HCT116 (cell line): ENCODE measurements at regions not wholly inside any gene's neighbourhood (a gene's known extent, or its start where the extent isn't known, plus 50 kb on each side); places are given as distances from the start of the nearest gene placed in this dataset.

Experiments
- ATAC-seq: fragments of 200-7000 bp; cut with Tn5 transposase; 2 replicates; pipeline ENCODE4 v1.9.1; 2020; ENCODE audit warnings: mild to moderate bottlenecking, moderate library complexity
- BruUV-seq: library from RNA; stranded (reverse); fragments of 400-500 nt; replicated peaks from 2 replicates; lab custom pipeline; 2021; lab: Mats Ljungman, UMichigan
- CTCF ChIA-PET: fragments of 300-600 bp; sonication (Branson Sonifier 250); formaldehyde crosslinking; loops from one replicate; lab custom pipeline; 2021; ENCODE audit warnings: antibody characterized with exemption; lab: Charles Lee
- POLR2A ChIA-PET: fragments of 300-600, 350-600 bp; sonication (Branson Sonifier 250); formaldehyde crosslinking; loops from one replicate; lab custom pipeline; 2021; ENCODE audit warnings: antibody characterized with exemption; lab: Charles Lee
- RAD21 ChIA-PET, 2 experiments: fragments of 300-600 bp; sonication (Branson Sonifier 250); formaldehyde crosslinking; loops; one replicate each; lab custom pipeline; 2023; ENCODE audit warnings: low total read pairs in 2 of 2; ENCODE audit not compliant: uncharacterized antibody in 2 of 2, unreplicated experiment in 2 of 2, low non-redundant PET in 1 of 2; lab: Charles Lee
- DNase-seq: peaks from one replicate; pipeline ENCODE4 v3.0.0-alpha.2; 2010; ENCODE audit warnings: low read depth, low spot score
- H2AFZ ChIP-seq: fragments of 200-600 bp; shearing (Covaris generic), sonication (generic); 2 replicates; pipeline ENCODE4 v1.6.1; 2017; ENCODE audit warnings: low read depth, mixed run types, mixed read lengths, antibody characterized with exemption, low read length; ENCODE audit not compliant: poor library complexity, severe bottlenecking
- H3K27ac ChIP-seq: 2 replicates; pipeline ENCODE4 v1.5.1; 2012; ENCODE audit warnings: low read depth, low read length
- H3K27me3 ChIP-seq: fragments of 200-600 bp; sonication (generic); 2 replicates; pipeline ENCODE4 v1.6.1; 2016; ENCODE audit warnings: mixed run types, low read length, mixed read lengths; ENCODE audit not compliant: insufficient read depth
- H3K36me3 ChIP-seq, 2 experiments: fragments of 200-500 bp in 1 of 2; fragments of 200-600 bp in 1 of 2; sonication (Bioruptor generic) in 1 of 2; sonication (generic) in 1 of 2; 2 replicates each; pipeline versions ENCODE4 v1.5.1 to v1.6.1; 2014 to 2016; ENCODE audit warnings: low read length in 2 of 2, inconsistent platforms in 1 of 2, mixed read lengths in 1 of 2, mixed run types in 1 of 2; ENCODE audit not compliant: insufficient read depth in 2 of 2, control insufficient read depth in 1 of 2
- H3K4me1 ChIP-seq, 2 experiments: fragments of 200-600 bp in 1 of 2; sonication (generic) in 1 of 2; 2 replicates each; pipeline versions ENCODE4 v1.5.1 to v1.6.1; 2012 to 2017; ENCODE audit warnings: low read length in 2 of 2, inconsistent platforms in 1 of 2, mild to moderate bottlenecking in 1 of 2, mixed read lengths in 1 of 2, mixed run types in 1 of 2, moderate library complexity in 1 of 2; ENCODE audit not compliant: insufficient read depth in 2 of 2, control insufficient read depth in 1 of 2
- H3K4me2 ChIP-seq: fragments of 200-600 bp; sonication (generic); 2 replicates; pipeline ENCODE4 v1.6.1; 2017; ENCODE audit warnings: mixed run types, low read length, mixed read lengths
- H3K4me3 ChIP-seq, 2 experiments: fragments of 200-600 bp in 1 of 2; sonication (generic) in 1 of 2; replicated peaks in 1 of 2; 2 replicates each; pipeline ENCODE4 v1.5.1; 2011 to 2016; ENCODE audit warnings: low read length in 2 of 2, control low read depth in 1 of 2, low read depth in 1 of 2, mild to moderate bottlenecking in 1 of 2, mixed read lengths in 1 of 2, mixed run types in 1 of 2
- H3K79me2 ChIP-seq: fragments of 200-600 bp; sonication (generic); 2 replicates; pipeline ENCODE4 v1.6.1; 2017; ENCODE audit warnings: mild to moderate bottlenecking, mixed run types, low read length, moderate library complexity, mixed read lengths; ENCODE audit not compliant: insufficient read depth
- H3K9ac ChIP-seq: fragments of 200-600 bp; sonication (generic); 2 replicates; pipeline ENCODE4 v1.6.1; 2016; ENCODE audit warnings: low read length, mixed read lengths
- H3K9me2 ChIP-seq: fragments of 200-600 bp; sonication (generic), shearing (Covaris generic); 2 replicates; pipeline ENCODE4 v1.6.1; 2017; ENCODE audit warnings: mixed run types, mild to moderate bottlenecking, moderate library complexity; ENCODE audit not compliant: insufficient read depth
- H3K9me3 ChIP-seq, 2 experiments: fragments of 200-500 bp in 1 of 2; fragments of 200-600 bp in 1 of 2; sonication (Bioruptor generic) in 1 of 2; sonication (generic) in 1 of 2; 2 replicates each; pipeline ENCODE4 v1.6.1; 2014 to 2017; ENCODE audit warnings: low read length in 2 of 2, mixed read lengths in 2 of 2, inconsistent platforms in 1 of 2, low read depth in 1 of 2, mild to moderate bottlenecking in 1 of 2, mixed run types in 1 of 2, moderate library complexity in 1 of 2; ENCODE audit not compliant: control insufficient read depth in 1 of 2, insufficient read depth in 1 of 2
- H4K20me1 ChIP-seq: fragments of 200-600 bp; sonication (generic), shearing (Covaris generic); 2 replicates; pipeline ENCODE4 v1.6.1; 2017; ENCODE audit warnings: mixed run types, mild to moderate bottlenecking, moderate library complexity; ENCODE audit not compliant: insufficient read depth
- CEBPB ChIP-seq: IDR thresholded peaks from 2 replicates; pipeline ENCODE4 v1.6.1; 2012; ENCODE audit warnings: low read depth
- EGR1 ChIP-seq: IDR thresholded peaks from 2 replicates; pipeline ENCODE4 v1.6.1; 2012; ENCODE audit warnings: low read depth
- EZH2 ChIP-seq: fragments of 200-600 bp; sonication (generic); IDR thresholded peaks from 2 replicates; pipeline ENCODE4 v1.6.1; 2017; ENCODE audit warnings: antibody characterized with exemption, mixed run types
- POLR2AphosphoS5 ChIP-seq: IDR thresholded peaks from 2 replicates; pipeline ENCODE4 v1.6.1; 2011; ENCODE audit warnings: mild to moderate bottlenecking, low read depth, low read length, moderate library complexity
- RAD21 ChIP-seq: IDR thresholded peaks from 2 replicates; pipeline ENCODE4 v1.6.1; 2012; ENCODE audit warnings: low read depth, mild to moderate bottlenecking
- SP1 ChIP-seq: IDR thresholded peaks from 2 replicates; pipeline ENCODE4 v1.6.1; 2012; ENCODE audit warnings: low read depth
- ZFX ChIP-seq: fragments of 450-650 bp; IDR thresholded peaks from 2 replicates; pipeline ENCODE4 v1.6.1; 2017
- ZNF274 ChIP-seq: fragments of 200-500 bp; sonication (Bioruptor generic); IDR thresholded peaks from 2 replicates; pipeline ENCODE4 v1.6.1; 2014; ENCODE audit warnings: mild to moderate bottlenecking, low read depth, low read length, inconsistent platforms
- intact Hi-C: fragments of 100-400 bp; cut with micrococcal nuclease; formaldehyde crosslinking; loops from 2 replicates; pipeline ENCODE4 v1.10.0; 2022
- TF ChIP-seq, protein P1 (sequence below): IDR thresholded peaks from 2 replicates; pipeline ENCODE4 v1.6.1; 2012
- TF ChIP-seq, protein P2 (sequence below): IDR thresholded peaks from 2 replicates; pipeline ENCODE4 v1.6.1; 2012; ENCODE audit warnings: low read depth
- TF ChIP-seq, protein P3 (sequence below), 3 experiments: fragments of 200-600 bp in 1 of 3; sonication (generic) in 1 of 3; IDR thresholded peaks in 2 of 3; conservative IDR thresholded peaks in 1 of 3; 2 replicates each; pipeline ENCODE4 v1.5.1; 2012 to 2017; ENCODE audit warnings: low read depth in 2 of 3, low read length in 2 of 3, antibody characterized with exemption in 1 of 3, borderline replicate concordance in 1 of 3, control low read depth in 1 of 3, mild to moderate bottlenecking in 1 of 3, mixed read lengths in 1 of 3, mixed run types in 1 of 3, moderate library complexity in 1 of 3; ENCODE audit not compliant: insufficient read depth in 1 of 3

DNA sequence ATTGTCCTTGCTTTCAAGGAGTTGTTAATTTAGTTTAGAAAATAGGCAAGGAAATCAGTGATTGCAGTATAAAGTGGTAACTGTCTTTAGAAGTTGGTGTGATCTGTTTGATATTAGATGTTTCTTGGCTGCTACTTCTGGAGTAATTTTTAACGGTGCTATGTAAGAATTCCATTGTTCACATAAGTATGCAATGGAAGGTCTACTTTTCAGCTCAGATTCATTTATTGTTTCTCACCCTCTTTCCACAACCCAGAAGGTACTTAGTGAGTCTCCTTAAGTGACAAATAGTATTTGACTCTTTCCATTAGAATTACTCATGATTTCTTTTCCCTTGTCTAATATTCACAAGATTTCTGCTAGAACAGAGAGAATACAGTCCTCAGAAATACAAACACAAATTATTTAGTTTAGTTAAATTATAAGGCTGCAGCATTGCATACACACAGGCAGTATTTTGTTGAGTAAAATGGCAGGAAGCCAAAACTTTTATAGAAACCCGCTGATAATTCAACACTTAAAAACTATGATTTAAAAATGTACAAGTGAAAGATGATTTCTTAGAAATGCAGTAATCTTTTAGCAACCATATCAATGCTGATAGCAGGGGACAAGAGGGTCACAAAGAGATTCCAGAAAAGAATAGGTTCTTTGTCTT is 554.3 kb downstream of the CD109 start:
- Histone ChIP-seq H3K9ac (no peak overlapping the region), H3K27me3 (no peaks in the 10 kb centered on the region), H2AFZ (no peak overlapping the region), H3K4me3 (no peak overlapping the region), H3K27ac (no peak overlapping the region), H3K4me1 (no peaks in the 10 kb centered on the region), H3K36me3 (no peaks in the 10 kb centered on the region), H3K4me2 (no peak overlapping the region), H3K9me2 (no peaks in the 10 kb centered on the region), H3K9me3 (no peaks in the 10 kb centered on the region), H4K20me1 (no peaks in the 10 kb centered on the region), H3K79me2 (no peaks in the 10 kb centered on the region)
- TF ChIP-seq ZFX (no peak), CEBPB (no peak), EGR1 (no peak), POLR2AphosphoS5 (no peak)
- TF ChIP-seq, protein P1, sequence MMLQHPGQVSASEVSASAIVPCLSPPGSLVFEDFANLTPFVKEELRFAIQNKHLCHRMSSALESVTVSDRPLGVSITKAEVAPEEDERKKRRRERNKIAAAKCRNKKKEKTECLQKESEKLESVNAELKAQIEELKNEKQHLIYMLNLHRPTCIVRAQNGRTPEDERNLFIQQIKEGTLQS, result no peak
- TF ChIP-seq, protein P2, sequence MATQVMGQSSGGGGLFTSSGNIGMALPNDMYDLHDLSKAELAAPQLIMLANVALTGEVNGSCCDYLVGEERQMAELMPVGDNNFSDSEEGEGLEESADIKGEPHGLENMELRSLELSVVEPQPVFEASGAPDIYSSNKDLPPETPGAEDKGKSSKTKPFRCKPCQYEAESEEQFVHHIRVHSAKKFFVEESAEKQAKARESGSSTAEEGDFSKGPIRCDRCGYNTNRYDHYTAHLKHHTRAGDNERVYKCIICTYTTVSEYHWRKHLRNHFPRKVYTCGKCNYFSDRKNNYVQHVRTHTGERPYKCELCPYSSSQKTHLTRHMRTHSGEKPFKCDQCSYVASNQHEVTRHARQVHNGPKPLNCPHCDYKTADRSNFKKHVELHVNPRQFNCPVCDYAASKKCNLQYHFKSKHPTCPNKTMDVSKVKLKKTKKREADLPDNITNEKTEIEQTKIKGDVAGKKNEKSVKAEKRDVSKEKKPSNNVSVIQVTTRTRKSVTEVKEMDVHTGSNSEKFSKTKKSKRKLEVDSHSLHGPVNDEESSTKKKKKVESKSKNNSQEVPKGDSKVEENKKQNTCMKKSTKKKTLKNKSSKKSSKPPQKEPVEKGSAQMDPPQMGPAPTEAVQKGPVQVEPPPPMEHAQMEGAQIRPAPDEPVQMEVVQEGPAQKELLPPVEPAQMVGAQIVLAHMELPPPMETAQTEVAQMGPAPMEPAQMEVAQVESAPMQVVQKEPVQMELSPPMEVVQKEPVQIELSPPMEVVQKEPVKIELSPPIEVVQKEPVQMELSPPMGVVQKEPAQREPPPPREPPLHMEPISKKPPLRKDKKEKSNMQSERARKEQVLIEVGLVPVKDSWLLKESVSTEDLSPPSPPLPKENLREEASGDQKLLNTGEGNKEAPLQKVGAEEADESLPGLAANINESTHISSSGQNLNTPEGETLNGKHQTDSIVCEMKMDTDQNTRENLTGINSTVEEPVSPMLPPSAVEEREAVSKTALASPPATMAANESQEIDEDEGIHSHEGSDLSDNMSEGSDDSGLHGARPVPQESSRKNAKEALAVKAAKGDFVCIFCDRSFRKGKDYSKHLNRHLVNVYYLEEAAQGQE, result no peak
- DNase-seq (no peak), ATAC-seq (no peak)
- RAD21 ChIA-PET, result no interaction called here
- CTCF ChIA-PET, result no interaction called here
- BruUV-seq, result no TSS peak
- intact Hi-C loops, result no loop called here
- POLR2A ChIA-PET, result no interaction called here

DNA sequence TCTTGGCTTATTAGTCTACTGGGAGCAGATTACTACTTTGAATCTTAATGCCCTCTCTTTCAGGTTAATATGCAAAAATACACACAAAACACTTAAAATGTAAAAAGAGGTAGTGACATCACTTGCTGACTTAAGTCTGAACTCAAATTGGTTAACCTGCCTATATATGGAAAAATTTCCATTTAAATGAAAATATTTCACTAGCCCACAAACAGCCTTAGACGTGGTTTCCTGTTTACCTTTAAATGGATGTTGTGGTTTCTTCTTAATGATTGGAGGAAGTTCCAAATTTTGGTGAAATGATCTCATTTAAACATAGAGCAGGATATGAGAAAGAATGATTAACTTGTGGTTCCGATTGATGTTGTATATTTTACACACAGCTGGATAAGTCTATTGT is 553.7 kb downstream of the CD109 start:
- H3K4me3 ChIP-seq, result no peak overlapping the region
- CTCF ChIA-PET, result no interaction called here
- intact Hi-C loops, result no loop called here
- TF ChIP-seq RAD21, result no peak
- TF ChIP-seq, protein P3, sequence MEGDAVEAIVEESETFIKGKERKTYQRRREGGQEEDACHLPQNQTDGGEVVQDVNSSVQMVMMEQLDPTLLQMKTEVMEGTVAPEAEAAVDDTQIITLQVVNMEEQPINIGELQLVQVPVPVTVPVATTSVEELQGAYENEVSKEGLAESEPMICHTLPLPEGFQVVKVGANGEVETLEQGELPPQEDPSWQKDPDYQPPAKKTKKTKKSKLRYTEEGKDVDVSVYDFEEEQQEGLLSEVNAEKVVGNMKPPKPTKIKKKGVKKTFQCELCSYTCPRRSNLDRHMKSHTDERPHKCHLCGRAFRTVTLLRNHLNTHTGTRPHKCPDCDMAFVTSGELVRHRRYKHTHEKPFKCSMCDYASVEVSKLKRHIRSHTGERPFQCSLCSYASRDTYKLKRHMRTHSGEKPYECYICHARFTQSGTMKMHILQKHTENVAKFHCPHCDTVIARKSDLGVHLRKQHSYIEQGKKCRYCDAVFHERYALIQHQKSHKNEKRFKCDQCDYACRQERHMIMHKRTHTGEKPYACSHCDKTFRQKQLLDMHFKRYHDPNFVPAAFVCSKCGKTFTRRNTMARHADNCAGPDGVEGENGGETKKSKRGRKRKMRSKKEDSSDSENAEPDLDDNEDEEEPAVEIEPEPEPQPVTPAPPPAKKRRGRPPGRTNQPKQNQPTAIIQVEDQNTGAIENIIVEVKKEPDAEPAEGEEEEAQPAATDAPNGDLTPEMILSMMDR (IDR thresholded peaks at IDR 0.05 in 2 of 3, conservative IDR thresholded peaks at IDR 0.05 in 1 of 3; ENCODE audit: borderline replicate concordance in 1 of 3, insufficient read depth in 1 of 3, low read depth in 2 of 3, low read length in 2 of 3), result no peak
- TF ChIP-seq, protein P2, result no peak
- no peak for TF ChIP-seq EZH2
- no peak for TF ChIP-seq ZNF274
- no peak for TF ChIP-seq SP1

More for the DNA sequence above, 553.7 kb downstream of the CD109 start:
- no peaks in the 10 kb centered on the region for H4K20me1 ChIP-seq
- ChIA-PET RAD21 (no interaction called here), POLR2A (no interaction called here)
- H3K4me2 ChIP-seq, result no peak overlapping the region
- H3K79me2 ChIP-seq, result no peaks in the 10 kb centered on the region
- H3K36me3 ChIP-seq, result no peaks in the 10 kb centered on the region
- no peaks in the 10 kb centered on the region for H3K9me3 ChIP-seq
- no peaks in the 10 kb centered on the region for H3K9me2 ChIP-seq
- H3K9ac ChIP-seq, result no peak overlapping the region
- no peak overlapping the region for H2AFZ ChIP-seq
- no peak overlapping the region for H3K27ac ChIP-seq
- BruUV-seq, result no TSS peak
- no peaks in the 10 kb centered on the region for H3K27me3 ChIP-seq
- ATAC-seq, result no peak
- no peaks in the 10 kb centered on the region for H3K4me1 ChIP-seq
- no peak for DNase-seq
